Stimulated activated CD4-positive, alpha-beta T cell treated with anti-CD3 and anti-CD28 coated beads, Interleukin-2, amount 100 ng/mL, for 24 hours (primary cell): ENCODE measurements at regions not wholly inside any gene's neighbourhood (a gene's known extent, or its start where the extent isn't known, plus 50 kb on each side); places are given as distances from the start of the nearest gene placed in this dataset.

Experiments used
- DNase-seq, 2 donors: peaks; one replicate each; pipeline ENCODE4 v3.0.0-alpha.2; 2020

GRCh38 chr18:42561521-42561920, 554.0 kb downstream of the RIT2 start:
- no peak for DNase-seq

- no peak for DNase-seq
These were observed 551.5 kb downstream of the RIT2 start for GRCh38 chr18:42563995-42564394.

- DNase-seq: no peak
These were observed 550.7 kb downstream of the RIT2 start for GRCh38 chr18:42564761-42565160.

GRCh38 chr18:42568773-42569172, 546.7 kb downstream of the RIT2 start:
- no peak for DNase-seq

- no peak for DNase-seq
These were observed 540.6 kb downstream of the RIT2 start for GRCh38 chr18:42574871-42575270.

- no peak for DNase-seq
These were observed 539.4 kb downstream of the RIT2 start for GRCh38 chr18:42576124-42576523.

GRCh38 chr18:42578792-42579191, 536.7 kb downstream of the RIT2 start:
- no peak for DNase-seq

- no peak for DNase-seq
These were observed 533.2 kb downstream of the RIT2 start for GRCh38 chr18:42582266-42582665.

- no peak for DNase-seq
These were observed 532.2 kb downstream of the RIT2 start for GRCh38 chr18:42583283-42583731.

- no peak for DNase-seq
These were observed 528.9 kb downstream of the RIT2 start for GRCh38 chr18:42586601-42587000.

GRCh38 chr18:42588786-42589185, 526.7 kb downstream of the RIT2 start:
- no peak for DNase-seq

- no peak for DNase-seq
These were observed 510.7 kb downstream of the RIT2 start for GRCh38 chr18:42604820-42605219.

- DNase-seq: no peak
These were observed 508.5 kb downstream of the RIT2 start for GRCh38 chr18:42606886-42607495.

GRCh38 chr18:42611134-42611533, 504.4 kb downstream of the RIT2 start:
- DNase-seq: no peak

- DNase-seq: no peak
These were observed 500.7 kb downstream of the RIT2 start for GRCh38 chr18:42614619-42615293.

- no peak for DNase-seq
These were observed 498.3 kb downstream of the RIT2 start for GRCh38 chr18:42617221-42617620.

GRCh38 chr18:42619771-42620170, 495.7 kb downstream of the RIT2 start:
- DNase-seq: no peak

- no peak for DNase-seq
These were observed 494.8 kb downstream of the RIT2 start for GRCh38 chr18:42620657-42621056.

GRCh38 chr18:42623935-42624334, 491.6 kb downstream of the RIT2 start:
- no peak for DNase-seq

GRCh38 chr18:42632801-42633200, 482.7 kb downstream of the RIT2 start:
- no peak for DNase-seq

GRCh38 chr18:42635378-42636048, 480.0 kb downstream of the RIT2 start:
- DNase-seq: no peak

GRCh38 chr18:42636309-42636708, 479.2 kb downstream of the RIT2 start:
- no peak for DNase-seq

- no peak for DNase-seq
These were observed 475.3 kb downstream of the RIT2 start for GRCh38 chr18:42640160-42640559.

- DNase-seq: no peak
These were observed 473.5 kb downstream of the RIT2 start for GRCh38 chr18:42641996-42642395.
